GM21723 (cell line): ENCODE measurements at regions not wholly inside any gene's neighbourhood (a gene's known extent, or its start where the extent isn't known, plus 50 kb on each side); places are given as distances from the start of the nearest gene placed in this dataset.

Source experiments
- ATAC-seq: cut with Tn5 transposase; IDR thresholded peaks from one replicate; pipeline ENCODE4 v1.9.1; 2021; ENCODE audit warnings: mild to moderate bottlenecking, moderate library complexity; ENCODE audit not compliant: unreplicated experiment

DNA sequence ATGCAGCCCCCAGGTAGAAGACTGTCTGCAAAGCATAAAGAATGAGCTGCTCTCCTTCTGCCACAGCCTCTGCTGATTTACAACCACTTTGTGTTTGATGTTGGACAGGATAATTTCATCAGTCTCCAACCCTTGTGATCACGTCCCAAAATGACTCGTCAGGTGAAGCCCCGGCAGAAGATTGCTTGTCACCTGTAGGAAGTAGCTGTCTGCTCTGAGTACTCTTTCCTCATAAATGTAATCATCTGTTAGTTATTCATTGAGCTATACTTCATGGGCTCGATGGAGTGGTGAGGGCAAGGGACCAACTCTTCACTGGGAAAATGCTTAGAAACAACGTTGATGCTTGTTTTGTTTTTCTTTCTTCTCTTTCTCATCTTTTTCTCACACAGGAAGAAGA is 290.9 kb upstream of the SP8 start:
- ATAC-seq, result no peak

DNA sequence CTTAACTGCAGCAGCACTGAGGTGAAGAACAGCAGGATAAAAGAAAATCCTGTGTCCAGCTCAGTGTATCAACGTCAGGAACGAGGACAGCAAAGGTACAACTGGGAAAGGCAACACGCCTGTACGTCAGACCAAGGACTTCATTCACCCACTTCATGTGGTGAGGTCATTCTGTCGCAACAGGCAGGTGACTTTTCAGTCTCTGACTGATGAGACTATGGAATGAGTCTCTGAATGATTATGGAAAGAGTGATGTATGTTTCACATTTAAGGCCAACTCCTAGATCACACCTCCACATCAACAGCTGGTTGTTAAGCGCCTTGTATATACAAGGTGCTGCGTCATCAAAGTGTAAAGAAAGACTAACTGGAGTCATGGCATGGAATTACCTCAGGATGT is 297.6 kb upstream of the SP8 start:
- no peak for ATAC-seq

DNA sequence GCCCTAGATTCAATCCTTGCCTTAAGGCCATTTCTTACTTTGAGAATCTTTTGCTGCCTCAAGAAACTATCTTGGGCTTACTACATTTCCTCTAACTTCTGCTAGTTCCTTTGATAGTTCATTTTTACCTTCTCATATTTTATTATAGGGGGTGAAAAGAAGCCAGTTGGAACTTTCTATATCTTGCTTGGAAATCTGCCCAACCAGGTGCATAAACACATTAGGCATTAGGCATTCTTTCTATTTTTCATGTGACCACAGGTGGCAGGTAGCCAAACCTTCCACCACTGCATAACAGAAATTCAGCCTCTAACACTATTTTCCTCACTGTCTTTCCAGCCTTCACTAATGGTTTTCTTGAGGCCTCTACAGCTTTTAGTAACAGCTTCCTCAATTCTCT is 300.0 kb upstream of the SP8 start:
- ATAC-seq, result no peak

DNA sequence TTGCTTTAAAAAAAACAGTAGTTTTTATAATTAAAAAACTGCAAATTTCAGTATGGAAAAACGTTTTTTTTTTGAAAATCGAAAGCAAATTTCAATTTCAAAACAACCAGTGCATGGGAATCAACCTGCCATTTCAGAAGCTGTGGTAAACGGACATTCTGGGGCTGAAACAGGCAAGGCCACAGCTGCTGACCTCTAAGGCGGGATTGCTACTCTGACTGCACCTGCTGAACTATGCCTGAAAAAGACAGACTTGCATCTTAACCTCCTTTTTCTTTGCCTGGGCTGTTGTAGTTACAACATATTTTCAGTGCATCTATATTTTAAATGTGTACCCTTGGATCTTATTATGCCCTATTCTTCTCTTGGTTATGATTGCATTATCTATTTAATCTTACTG is 303.0 kb upstream of the SP8 start:
- ATAC-seq, result no peak

DNA sequence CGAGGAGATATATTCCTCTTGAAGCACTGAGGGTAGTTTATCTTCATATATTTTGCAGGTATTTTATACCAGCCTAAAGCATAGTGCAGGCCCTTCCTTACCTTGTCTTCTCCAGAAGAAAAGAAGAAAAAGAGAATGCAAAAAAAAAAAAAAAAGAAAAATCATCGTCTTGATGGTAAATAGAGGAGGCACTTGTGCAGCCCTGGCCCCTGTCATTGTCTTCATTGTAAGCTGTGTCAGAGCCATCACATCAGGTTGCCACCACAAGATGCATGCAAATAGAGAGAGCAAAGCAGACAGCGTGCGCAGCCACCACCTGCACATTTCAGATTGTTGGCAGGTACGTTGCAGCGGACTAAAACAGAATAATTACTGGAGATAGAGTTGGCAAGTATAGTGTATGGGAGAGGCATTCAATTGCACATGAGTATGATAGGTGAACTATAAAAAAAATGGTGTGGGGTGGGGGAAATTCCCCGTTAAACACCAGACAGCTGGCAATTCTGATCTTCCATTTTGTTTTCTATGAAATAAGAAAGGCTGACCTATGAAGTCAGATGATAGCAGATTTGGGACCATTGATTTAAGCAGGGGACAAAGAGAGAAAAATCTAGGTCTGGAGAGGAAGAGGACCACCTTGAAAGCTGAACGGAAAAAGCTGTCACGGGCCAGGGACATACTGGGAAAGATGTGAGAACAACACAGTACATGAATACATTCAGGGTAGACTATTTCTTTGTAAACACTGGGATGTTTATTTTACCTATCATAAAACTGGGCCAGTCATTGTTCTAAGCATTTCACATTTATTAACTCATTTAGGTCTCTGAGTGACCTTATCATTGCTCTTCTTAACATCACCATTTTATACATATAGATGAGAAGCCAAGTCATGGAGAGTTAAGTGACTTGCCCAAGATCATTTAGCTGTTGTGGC is 306.3 kb upstream of the SP8 start:
- ATAC-seq, result no peak

DNA sequence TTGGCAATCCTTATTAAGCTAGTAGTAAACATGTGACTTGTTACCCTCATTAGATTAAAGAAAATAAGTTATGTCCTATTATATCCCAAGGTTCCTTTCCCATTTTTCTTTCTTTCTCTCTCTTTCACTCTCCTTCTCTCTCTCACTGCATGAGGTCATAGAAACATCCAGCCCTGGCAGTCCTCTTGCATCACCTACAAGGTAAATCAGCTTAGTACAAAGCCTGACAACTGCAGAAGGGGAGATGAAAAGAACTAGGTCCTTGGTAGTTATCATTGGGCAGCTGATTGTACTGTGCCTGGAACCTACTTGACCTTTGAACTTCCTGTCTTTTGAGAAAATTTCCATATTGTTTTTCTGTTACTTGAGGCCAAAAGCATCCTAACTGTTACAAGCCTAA is 307.9 kb upstream of the SP8 start:
- no peak for ATAC-seq

DNA sequence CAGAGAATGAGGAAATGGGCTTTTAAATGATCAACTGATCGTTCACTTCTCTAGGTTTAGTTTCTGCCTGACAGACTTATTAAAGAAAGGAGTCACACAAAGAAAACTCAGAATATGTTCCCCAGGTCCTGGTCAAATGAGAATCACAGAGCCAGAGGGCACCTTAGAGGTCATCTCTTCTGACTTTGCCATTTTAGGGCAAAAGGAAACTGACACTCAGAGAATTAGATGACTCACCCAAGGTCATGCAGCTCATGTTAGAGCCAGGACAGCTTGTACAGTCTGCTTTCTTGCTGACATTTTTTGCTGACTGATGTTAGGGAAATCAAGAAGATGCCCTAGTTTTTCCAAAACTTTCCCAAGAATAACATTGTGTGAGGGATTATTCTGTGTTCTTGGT is 312.7 kb upstream of the SP8 start:
- ATAC-seq, result no peak

DNA sequence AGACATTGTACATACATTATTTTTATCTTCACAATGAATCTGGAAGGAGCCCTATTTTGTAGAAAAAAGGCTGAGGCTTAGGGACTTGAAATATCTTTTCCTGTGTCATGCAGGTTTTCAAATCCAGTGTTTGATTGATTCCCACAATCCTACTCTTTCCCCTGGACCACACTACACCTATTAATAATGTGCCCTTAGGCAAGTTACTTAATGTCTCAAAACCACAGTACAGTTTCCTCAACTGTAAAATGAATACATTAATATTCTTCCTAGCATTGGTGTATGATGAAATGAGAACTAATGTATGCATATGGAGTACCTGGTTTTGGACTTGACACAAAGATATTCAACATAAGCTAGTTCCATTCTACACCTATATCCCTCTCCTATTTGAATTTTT is 313.3 kb upstream of the SP8 start:
- ATAC-seq, result no peak

DNA sequence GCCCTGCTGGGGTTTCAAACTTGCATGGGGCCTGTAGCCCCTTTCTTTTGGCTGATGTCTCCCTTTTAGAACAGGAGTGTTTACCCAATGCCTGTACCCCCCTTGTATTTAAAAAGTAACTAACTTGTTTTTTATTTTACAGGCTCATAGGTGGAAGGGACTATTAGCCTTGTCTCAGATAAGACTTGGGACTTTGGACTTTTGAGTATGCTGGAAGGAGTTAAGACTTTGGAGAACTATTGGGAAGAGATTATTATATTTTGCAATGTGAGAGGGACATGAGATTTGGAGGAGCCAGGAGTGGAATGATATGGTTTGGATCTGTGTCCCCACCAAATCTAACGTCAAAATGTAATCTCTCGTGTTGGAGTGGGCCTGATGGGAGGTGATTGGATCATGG is 314.9 kb upstream of the SP8 start:
- no peak for ATAC-seq

DNA sequence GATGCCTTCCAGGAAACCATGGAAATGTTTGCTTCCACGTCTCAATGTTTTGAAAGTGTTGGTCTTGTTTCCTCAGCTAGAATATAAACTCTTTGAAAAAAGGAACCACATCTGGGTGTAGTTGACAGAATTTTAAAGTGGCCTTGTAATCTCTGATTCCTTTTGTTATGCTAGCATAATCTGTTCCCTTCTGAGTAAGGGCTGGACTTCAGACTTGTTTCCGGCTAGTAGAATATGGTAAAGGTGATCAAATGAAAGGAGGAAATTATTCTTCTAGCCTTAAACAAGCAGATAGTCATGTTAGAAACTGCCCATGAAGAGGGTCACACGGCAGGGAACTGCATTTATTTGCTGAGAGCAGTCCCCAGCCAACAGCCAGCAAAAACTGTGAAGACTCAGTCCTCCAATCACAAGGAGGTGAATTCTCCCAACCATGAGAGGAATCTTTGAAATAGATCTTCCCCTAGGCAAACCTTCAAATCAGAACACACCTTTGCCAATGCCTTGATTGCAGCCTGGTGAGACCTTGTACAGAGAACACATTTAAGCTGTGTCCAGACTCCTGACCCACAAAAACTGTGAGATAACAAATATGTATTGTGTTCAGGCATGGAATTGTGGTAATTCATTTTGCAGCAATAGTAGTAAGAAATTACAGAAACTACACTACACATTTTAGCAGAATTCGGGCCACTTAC is 316.9 kb upstream of the SP8 start:
- ATAC-seq, result no peak

DNA sequence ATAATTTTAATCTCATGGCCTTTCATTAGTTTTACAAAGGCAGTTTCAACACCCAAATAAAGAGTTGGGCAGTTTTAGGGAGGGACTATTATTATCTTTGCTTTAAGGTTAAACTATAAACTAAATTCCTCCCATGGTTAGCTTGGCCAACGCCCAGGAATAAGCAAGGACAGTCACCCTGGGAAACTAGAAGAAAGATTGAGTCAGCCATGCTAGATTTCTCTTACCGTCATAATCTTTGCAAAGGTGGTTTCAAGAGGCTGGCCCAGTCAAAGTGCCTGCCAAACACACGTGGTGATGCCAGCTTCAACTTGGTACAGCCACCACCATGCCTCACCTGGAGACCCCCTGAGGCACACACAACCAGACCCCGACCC is 317.4 kb upstream of the SP8 start:
- ATAC-seq, result no peak

DNA sequence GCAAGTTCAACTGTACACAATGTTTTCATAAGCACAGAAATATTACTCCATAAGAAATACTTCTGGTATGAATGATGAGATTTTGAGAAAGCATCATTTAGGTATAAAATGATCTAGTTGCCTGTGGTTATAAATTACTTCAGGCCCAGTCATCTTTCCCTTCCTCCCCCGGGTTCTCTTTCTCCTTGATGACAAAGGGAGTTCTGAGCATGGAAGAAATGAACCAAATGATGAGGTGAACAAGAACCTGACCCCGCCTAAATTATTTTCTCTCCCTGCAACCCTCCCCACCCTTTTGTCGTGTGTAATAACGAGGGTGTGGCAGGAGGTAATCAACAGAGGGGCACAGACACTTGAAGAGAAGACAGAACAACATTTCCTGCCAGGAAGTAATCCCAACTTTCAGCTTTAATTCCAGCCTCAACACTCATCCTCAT is 319.6 kb upstream of the SP8 start:
- no peak for ATAC-seq

DNA sequence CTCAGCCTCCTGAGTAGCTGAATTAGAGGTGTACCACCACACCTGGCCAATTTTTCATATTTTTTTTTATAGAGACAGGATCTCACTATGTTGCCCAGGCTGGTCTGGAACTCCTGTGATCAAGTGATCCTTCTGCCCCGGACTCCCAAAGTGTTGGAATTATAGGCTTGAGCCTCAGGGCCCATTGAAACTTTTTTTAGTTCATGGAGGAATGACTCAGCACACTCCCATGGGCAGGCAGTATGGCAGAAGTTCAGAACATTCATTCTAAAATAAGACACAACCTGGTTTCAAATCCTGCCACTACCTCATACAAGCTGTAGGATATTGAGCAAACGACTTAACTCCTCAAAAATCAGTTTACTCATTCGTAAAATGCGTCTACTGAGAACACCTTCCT is 320.4 kb upstream of the SP8 start:
- ATAC-seq, result no peak

DNA sequence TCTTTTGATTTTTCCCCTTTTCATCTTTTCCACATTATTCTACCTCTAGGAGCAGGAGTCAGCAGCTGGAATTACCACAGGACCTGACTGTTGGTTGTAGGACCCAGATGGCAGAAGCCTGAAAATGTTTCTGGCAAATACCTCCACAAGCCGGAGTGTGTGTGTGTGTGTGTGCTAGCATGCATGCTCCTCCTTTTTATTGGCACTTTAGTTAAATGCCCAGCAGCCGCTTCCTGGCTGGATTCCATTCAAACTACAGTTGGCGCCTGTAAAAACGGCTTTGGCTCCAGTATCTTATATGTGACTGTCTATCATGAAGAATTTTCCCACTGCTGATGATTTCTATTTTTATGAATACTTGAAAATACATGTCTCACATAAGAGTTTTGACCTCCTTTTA is 319.7 kb upstream of the SP4 start:
- ATAC-seq, result no peak

DNA sequence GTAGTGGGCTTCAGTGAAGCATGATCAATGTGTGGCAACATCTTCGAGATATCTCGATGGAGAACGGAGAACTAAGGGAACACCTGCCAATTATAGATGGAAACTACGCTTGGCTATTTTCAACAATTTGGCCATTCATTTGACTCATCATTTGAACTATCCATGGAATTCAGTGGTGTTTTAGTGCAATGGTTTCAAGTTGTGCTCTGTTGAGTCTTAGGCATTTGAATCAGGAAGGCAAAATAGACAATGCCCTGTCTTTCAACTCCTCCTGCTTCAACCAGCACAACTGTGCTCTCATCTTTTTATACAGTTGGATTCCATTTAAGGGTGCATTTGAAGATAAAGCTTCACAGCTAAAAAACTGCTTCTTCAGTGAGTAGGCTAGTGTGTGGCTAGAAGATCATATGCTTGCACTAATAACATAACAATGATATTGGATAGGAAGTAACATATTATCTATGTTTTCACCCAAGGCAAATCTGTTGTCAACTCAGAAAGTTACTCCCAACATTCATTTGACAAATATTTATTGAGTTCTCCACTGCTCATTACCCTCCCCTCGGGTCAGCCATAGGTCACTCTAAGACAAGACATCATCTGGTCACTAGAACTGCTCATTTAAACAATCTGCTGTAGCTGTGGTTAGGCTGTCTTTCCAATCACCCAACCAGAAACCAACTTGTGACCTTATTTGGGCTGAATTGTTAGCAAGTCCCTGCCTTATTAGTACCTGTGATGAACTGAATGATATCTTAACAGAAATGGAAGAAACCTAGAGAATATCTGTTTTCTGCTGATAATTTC is 314.1 kb upstream of the SP4 start:
- no peak for ATAC-seq

DNA sequence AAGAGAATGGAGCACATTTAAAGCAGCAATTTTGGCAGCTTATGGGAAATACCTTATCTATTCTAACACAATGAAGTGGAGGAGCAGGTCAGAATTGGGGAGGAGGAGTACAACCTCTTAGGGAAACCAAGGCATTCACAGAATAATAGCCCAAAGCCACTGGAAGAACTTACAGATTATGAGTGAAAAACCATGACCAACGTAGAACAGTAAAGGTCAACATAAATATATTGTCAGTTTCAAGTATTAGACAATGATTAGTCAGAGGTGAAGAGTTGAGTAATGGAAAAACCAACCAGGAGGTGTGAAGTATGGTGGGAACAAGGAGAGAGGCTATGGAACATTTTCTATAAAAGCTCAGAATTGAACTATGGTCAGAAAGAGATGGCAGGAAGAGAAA is 304.3 kb upstream of the SP4 start:
- ATAC-seq, result no peak

DNA sequence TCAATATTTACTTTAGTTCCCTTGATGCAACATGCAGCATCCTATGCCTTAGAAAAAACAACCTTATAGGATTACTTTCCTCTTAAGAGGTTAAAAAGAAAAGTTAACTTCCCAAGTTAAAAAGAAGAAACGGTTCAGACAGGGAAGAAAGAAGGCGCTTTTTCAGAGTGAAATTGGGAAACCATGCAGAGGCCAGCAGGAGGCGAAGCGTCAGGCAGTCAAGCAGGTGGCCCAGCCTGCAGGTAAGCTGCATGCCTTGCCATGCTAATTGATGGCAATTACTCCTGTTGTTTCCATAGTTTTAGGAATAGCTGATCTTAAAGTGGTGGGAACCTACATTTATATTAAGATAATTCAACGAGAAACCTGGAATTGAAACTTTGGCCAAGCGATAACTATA is 302.6 kb upstream of the SP4 start:
- no peak for ATAC-seq

DNA sequence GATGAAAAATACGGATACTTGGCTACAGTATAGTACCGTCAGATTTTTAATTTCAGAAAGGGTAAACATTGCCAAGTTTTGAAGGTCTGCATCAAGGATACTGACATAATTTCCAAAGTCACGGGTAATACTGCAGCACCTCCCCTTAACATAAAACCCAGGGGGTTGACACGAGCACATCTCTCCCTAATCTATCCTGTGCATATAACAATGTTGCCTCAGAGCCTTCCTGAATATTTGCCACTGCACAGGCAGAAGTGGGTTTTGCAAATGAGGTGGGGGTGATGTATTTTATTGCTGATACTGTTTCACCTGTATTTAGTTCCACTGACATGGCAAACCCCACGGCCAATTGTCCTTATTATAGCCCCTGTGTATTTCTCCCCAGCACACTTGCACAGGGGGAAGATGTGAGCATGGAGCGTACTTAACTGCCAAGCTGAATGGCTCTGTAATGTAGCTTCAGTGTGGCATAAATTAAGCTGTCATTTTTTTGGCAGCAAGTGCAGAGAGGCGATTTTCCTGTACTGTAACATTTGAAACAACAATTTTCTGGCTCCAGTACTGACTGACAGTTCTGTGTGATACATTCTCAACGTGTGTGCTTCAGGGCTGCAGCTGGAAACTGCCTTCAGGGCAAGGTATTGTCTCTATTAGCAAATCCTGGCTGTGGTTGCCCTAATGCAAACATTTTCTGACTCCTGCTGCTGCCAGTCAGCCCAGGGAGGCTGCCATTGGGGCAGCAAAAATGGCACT is 299.6 kb upstream of the SP4 start:
- ATAC-seq, result no peak

DNA sequence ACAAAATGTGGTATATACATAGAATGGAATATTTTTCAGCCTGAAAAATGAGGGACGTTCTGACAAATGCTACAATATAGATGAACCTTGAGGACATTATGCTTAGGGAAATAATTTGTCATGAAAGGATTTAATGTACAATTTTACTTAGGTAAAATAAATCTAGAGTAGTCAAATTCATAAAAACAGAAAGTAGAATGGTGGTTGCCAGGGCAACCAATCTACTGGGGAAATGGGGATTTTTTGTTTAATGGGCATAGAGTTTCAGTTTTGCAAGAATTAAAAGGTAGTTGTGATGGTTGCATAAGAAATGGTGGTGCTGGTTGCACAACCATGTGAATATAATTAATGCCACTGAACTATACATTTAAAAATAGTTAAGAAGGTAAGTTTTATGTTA is 296.0 kb upstream of the SP4 start:
- ATAC-seq, result no peak

DNA sequence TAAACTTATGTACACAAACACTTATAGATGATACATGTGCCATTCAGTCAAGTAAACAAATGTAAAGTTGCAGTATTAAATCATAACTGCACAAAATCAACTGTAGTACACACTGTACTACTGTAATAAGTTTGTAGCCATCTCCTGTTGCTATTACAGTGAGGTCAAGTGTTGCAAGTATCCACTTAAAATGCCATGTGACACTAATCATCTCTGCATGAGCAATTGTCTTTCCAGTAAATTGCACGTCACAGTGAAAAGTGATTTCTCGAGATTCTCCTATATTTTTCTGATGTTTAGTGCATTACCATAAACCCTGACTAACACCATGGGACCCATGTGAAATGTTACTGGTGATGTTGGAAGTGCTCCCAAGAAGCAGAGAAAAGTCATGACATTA is 293.3 kb upstream of the SP4 start:
- no peak for ATAC-seq

DNA sequence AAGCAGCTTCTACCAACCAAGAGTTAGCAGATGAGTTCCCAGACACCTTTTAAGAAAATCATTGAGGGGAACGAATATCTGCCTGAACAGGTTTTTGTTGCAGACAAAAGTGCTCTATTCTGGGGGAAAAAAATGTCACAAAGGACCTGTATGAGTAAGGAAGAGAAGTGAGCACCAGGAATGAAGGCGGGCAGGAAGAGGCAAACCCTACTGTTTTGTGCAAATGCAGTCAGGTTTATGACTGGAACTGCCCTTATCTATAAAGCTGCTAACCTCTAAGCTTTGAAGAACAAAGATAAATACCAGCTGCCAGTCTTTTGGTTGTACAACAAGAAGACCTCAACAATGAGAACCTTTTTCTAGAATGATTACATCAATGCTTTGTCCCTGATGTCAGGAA is 292.4 kb upstream of the SP4 start:
- no peak for ATAC-seq
